NCI-H2196 (cell line): ENCODE measurements at regions not wholly inside any gene's neighbourhood (a gene's known extent, or its start where the extent isn't known, plus 50 kb on each side); places are given as distances from the start of the nearest gene placed in this dataset.
"Not testable (repeated sequence)": the region's sequence is repeated elsewhere in the genome, so short reads cannot be mapped to it uniquely, and the experiment has no call there.

ENCODE experiments used
- DNase-seq: peaks from one replicate; lab custom pipeline; 2025; ENCODE audit not compliant: unreplicated experiment; lab: John Stamatoyannopoulos, UW

DNA sequence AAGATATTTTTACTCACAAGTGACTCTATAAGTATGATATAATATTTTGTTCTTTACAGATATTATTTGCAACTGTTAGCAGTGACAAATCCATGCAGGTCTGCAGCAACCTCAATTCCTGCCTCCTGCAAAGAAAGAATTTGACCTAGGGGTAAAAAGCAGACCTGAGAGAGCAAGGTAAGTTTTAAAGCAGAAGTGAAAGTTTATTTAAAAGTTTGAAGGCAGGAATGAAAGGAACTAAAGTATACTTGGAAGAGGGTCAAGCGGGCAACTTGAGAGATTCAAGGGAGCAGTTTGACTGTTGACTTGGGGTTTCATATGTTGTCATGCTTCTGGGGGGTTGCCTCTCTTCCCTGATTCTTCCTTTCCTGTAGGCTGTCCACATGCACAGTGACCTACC, 520.1 kb upstream of the PCDH20 start:
- no peak for DNase-seq

- DNase-seq, result no peak
Measured at GRCh38 chr13:61927648-61928047, 512.0 kb upstream of the PCDH20 start.

DNA sequence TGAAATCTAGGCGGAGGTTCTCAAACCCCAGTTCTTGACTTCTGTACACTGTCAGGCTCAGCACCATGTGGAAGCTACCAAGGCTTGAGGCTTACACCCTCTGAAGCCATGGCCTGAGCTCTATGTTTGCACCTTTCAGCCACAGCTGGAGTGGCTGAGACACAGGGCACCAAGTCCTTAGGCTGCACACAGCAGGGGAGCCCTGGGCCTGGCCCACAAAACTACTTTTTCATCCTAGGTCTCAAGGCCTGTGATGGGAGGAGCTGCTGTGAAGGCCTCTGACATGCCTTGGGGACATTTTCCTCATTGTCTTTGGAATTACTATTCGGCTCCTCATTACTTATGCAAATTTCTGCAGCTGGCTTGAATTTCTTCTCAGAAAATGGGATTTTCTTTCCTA, 503.2 kb upstream of the PCDH20 start:
- no peak for DNase-seq

GRCh38 chr13:61916483-61916882, 500.8 kb upstream of the PCDH20 start:
- DNase-seq, result no peak

- no peak for DNase-seq
Measured at GRCh38 chr13:61913183-61913582, 497.5 kb upstream of the PCDH20 start.

GRCh38 chr13:61908906-61909615, 493.4 kb upstream of the PCDH20 start:
- DNase-seq, result no peak

DNA sequence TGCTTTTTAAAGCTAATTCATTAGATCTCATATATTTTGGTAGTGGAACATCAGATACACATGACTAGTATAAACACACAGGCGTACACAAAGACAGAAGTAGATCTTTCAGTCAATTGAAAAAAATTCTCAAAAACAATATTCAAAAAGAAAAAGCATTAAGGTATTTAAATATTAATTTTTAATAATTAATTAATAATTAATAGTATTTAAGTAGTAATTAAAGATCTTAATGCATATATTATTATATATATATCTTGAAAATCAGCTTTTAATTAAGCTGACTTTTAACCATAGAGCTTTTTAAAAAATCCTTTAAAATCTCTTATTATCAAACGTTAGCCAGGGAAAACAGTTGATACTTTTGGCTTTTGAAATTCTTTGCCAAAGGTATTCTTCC, 489.4 kb upstream of the PCDH20 start:
- no peak for DNase-seq

DNA sequence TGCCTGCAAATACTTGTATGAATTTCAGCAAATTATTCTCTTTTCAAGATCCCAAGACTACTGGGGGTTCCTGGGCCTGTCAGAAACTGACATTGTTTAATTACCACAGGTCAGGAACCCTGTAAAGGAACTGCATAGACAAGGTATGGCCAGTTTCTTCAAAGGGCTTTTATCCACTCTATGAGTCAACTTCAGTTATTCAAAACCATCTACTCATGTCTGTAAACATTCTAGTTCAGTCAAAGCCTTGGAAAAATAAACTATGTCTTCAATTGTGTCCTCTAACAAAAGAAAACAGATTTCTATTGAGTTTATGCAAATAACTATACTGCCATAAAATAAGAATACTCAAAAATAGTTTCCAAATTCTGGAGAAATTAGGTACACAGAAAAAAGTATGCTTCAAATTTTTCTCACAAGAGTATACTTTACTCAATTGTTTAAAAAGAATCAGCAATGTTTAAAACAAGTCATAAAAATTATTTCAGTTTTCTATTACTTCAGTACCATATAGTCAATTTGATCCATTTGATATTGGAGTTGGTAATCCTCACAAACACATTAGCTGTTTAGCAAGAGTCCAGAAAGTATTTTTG, 486.4 kb upstream of the PCDH20 start:
- no peak for DNase-seq

DNA sequence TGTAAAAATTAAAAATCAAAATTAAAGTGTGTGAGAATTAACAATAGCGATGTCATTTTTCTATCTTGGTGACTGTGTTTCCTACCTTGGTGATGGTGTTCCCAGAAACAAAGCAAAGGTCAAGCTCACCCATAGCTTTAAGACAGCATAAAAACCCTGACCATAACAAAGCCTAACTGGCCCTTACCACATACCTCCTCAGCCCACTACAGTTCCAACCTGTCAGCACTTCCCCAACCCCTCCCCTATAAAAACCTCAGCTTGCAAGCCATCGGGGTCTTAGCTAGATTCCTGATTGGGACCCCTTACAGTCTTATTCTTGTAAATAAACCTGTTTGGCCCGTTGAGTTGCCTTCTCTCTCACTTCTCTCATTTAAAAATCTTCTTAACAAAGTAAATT, 484.4 kb upstream of the PCDH20 start:
- no peak for DNase-seq

DNA sequence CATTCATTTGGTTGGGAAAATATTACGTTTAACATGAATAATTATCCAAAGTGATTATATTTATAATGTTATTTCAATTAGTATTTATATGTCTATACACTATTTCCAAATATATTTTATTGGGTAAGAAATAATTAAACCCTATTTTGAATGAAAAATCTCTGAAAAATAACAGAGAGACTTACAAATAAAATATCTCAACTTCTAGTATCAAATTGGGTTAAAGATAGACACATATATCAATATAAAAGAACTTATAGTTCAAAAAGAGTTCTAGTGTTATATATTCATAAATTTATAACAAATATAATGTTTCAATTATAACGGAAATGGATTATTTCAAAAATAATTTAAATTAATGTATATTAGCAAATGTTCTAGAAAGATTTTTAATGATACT, 482.6 kb upstream of the PCDH20 start:
- DNase-seq, result no peak

- DNase-seq, result no peak
Measured at GRCh38 chr13:61891401-61891800, 475.8 kb upstream of the PCDH20 start.

DNA sequence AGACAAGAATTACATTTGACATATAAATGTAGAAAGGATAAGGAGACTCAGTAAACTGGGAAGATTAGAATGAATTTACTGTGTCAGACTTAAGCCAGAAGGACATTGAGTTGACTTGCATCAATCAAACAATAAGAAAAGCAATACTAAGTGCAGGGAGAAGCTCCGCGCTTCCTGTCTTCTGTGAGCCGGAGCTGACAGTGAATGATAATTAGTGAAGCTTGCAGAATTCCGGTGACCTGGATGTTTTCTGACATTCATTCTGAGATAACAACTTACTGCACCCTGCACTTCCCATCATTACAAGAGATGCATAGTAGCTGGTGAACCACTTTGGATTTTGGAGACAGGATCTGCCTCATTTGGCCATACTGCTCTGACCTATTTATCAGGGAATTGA, 469.2 kb upstream of the PCDH20 start:
- no peak for DNase-seq

DNA sequence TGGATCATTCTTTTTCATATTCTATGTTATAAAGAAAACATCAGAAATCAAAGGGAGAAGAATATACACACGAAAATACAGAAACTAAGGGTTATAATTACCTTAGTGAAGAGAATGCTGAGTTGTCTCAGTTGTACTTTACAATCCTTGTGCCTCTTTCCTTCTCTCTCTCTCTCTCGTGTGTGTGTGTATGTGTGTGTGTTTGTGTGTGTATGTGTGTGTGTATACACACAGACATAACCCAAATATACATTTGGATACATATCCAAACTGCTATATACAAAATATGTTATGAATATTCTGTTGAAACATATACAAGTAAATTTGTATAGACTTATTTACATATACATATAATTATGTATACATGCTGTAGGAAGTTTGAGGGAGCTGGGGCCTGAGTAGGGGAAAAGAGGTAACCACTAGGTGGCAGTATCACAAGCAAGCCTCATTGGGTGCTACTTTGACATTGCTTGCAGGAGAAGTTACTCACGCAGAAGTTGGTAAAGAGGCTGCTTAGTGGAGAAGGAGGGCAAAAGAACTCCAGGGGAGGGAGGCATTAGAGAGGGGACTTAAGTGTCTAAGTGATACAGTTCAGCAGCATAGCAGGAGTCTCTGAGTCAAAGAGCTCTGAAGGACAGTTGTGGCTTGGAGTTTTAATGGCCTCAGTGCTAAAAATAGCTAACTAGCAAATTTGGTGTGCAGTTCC, 465.1 kb upstream of the PCDH20 start:
- no peak for DNase-seq

- not testable (repeated sequence) for DNase-seq
Measured at GRCh38 chr13:61878565-61878964, 462.9 kb upstream of the PCDH20 start.

GRCh38 chr13:61874970-61875579, 459.4 kb upstream of the PCDH20 start:
- DNase-seq, result no peak

GRCh38 chr13:61873717-61874116, 458.1 kb upstream of the PCDH20 start:
- no peak for DNase-seq

DNA sequence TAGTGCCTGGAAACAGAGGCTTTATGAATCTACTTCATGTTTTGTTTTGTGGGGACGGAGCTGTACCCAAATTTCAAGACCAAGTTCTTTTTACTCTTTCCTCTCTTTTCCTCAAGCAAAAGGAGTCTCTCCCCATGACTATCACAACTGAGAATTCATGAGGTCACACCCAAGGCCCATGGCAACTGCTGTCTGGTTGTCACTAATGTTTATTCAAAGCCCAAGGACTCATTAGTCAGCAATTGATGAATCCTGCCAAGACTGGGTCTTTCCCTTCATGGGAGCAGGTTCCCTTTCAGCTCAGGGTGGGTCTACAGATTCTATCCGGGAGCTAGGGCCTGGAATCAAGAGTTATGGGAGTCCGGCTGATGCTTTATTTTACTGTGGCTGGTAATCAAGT, 441.5 kb upstream of the PCDH20 start:
- no peak for DNase-seq

- no peak for DNase-seq
Measured at GRCh38 chr13:61852116-61852619, 436.5 kb upstream of the PCDH20 start.

DNA sequence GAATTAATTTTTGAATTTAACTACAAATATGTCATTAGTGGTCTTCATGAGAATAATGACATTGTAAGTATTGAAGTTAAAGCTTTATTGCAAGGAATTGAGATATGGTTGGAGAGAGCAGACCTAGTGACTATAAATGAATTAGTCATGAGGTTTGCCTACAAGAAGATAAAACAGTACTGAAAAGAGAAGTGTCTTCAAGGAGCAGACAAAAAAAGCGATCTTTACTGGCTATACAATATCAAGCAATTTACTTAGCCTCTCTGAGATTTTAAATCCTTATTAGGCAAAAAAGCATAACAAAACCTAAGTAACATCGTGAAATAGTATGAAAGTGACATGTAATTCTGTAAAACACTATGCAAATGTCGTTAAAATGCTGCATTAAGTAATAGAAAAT, 435.1 kb upstream of the PCDH20 start:
- DNase-seq, result no peak

DNA sequence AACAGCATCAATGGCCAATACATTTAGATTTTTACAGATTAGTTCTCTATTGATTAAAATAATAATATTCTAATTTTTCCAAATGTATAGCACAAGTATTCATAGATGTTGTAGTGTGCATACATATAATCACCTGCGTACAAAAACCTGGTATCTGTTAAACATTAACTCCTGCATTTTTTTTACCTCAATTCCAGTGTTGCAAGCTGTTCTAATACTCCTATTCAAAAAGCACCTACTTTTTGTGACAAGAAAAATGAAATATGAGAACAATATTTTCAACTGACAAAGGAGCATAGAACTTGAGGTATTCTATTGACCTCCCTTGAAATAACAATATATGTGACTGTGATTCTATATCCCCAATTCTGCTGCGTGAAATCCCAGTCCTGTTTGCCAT, 422.9 kb upstream of the PCDH20 start:
- no peak for DNase-seq

GRCh38 chr13:61833228-61833627, 417.6 kb upstream of the PCDH20 start:
- no peak for DNase-seq

DNA sequence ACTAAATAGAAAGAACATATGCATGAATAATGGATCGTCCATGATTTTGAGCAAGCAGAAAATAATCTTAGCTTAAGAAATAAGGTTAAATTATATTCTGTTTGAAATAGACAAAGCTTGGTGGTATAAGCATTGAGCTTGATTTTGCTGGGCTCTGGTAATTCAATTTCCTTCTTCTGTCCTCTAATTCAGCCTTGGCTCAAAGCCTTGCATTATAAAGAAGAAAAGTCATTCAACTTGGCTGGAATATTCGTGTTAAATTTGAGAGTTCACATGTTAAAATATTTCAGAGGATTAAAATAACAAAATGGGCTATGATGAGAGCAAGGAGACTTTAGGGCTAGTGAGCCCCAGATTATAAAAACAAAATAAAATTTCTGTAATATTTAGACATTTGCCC, 415.4 kb upstream of the PCDH20 start:
- no peak for DNase-seq
